HEK293 (cell line): ENCODE measurements at regions not wholly inside any gene's neighbourhood (a gene's known extent, or its start where the extent isn't known, plus 50 kb on each side); places are given as distances from the start of the nearest gene placed in this dataset.
A peak's percentile ranks its signal among the peaks of the same experiment; 100 is the strongest.

Experiments
- CTCF ChIA-PET: fragments of 350-600 bp; formaldehyde crosslinking; extraction: SDS; loops from one replicate; lab custom pipeline; 2021; ENCODE audit warnings: antibody characterized with exemption; lab: Yijun Ruan, JAX
- POLR2A ChIA-PET: fragments of 300-600 bp; formaldehyde crosslinking; extraction: SDS; loops from one replicate; lab custom pipeline; 2020; ENCODE audit warnings: antibody characterized with exemption, inconsistent platforms; lab: Yijun Ruan, JAX
- H3K27ac ChIP-seq: fragments of 200-500 bp; sonication (Bioruptor generic); 2 replicates; pipeline ENCODE4 v1.5.1; 2014; ENCODE audit warnings: low read depth, low read length, control low read depth, inconsistent platforms; ENCODE audit errors: extremely low read depth
- H3K36me3 ChIP-seq, 2 experiments: fragments of 200-500 bp in 1 of 2; sonication (Bioruptor generic) in 1 of 2; 1 replicate in 1 of 2; 2 replicates in 1 of 2; pipeline ENCODE4 v1.5.1; 2014 to 2017; ENCODE audit warnings: inconsistent platforms in 2 of 2, low read length in 2 of 2; ENCODE audit not compliant: control insufficient read depth in 2 of 2, insufficient read depth in 1 of 2
- H3K4me1 ChIP-seq: fragments of 200-500 bp; sonication (Bioruptor generic); 2 replicates; pipeline ENCODE4 v1.5.1; 2014; ENCODE audit warnings: mild to moderate bottlenecking, low read length, inconsistent platforms; ENCODE audit not compliant: control insufficient read depth, insufficient read depth
- H3K4me3 ChIP-seq: 2 replicates; pipeline ENCODE4 v1.5.1; 2011; ENCODE audit warnings: low read depth, mild to moderate bottlenecking, control low read depth, low read length, moderate library complexity
- H3K9me3 ChIP-seq: fragments of 200-500 bp; sonication (Bioruptor generic); 2 replicates; pipeline ENCODE4 v1.5.1; 2014; ENCODE audit warnings: low read depth, low read length, inconsistent platforms; ENCODE audit not compliant: control insufficient read depth, insufficient read depth
- ATF2 ChIP-seq: fragments of 450-650 bp; formaldehyde crosslinking; IDR thresholded peaks from 2 replicates; pipeline ENCODE4 v1.5.1; 2016; ENCODE audit warnings: missing biosample characterization, missing genetic modification characterization, low read depth
- CTCF ChIP-seq: fragments of 450-650 bp; formaldehyde crosslinking; IDR thresholded peaks from 2 replicates; pipeline ENCODE4 v1.5.1; 2016; ENCODE audit warnings: missing biosample characterization, missing genetic modification characterization
- HOXA7 ChIP-seq: sonication (generic); formaldehyde crosslinking; IDR thresholded peaks from 2 replicates; pipeline ENCODE4 v1.8.1; 2022; ENCODE audit warnings: missing genetic modification reagents, borderline replicate concordance
- KLF7 ChIP-seq: fragments of 450-650 bp; formaldehyde crosslinking; IDR thresholded peaks from 2 replicates; pipeline ENCODE4 v1.5.1; 2016; ENCODE audit warnings: missing biosample characterization, missing genetic modification characterization, borderline replicate concordance
- OSR2 ChIP-seq: fragments of 450-650 bp; formaldehyde crosslinking; IDR thresholded peaks from 2 replicates; pipeline ENCODE4 v1.5.1; 2016; ENCODE audit warnings: missing biosample characterization, missing genetic modification characterization
- PRDM1 ChIP-seq: fragments of 450-650 bp; formaldehyde crosslinking; IDR thresholded peaks from 2 replicates; pipeline ENCODE4; 2016; ENCODE audit warnings: missing biosample characterization, missing genetic modification characterization
- PRDM2 ChIP-seq: fragments of 450-650 bp; formaldehyde crosslinking; IDR thresholded peaks from 2 replicates; pipeline ENCODE4 v1.5.1; 2016; ENCODE audit warnings: missing biosample characterization, missing genetic modification characterization, borderline replicate concordance
- ZFHX2 ChIP-seq: fragments of 450-650 bp; formaldehyde crosslinking; conservative IDR thresholded peaks from 2 replicates; pipeline ENCODE4 v1.5.1; 2016; ENCODE audit warnings: missing biosample characterization, missing genetic modification characterization
- ZFP37 ChIP-seq: fragments of 450-650 bp; formaldehyde crosslinking; IDR thresholded peaks from 2 replicates; pipeline ENCODE4 v1.5.1; 2016; ENCODE audit warnings: missing biosample characterization, missing genetic modification characterization
- ZNF10 ChIP-seq: fragments of 450-650 bp; formaldehyde crosslinking; IDR thresholded peaks from 2 replicates; pipeline ENCODE4 v1.5.1; 2017; ENCODE audit warnings: missing biosample characterization, missing genetic modification characterization
- ZNF169 ChIP-seq: fragments of 450-650 bp; formaldehyde crosslinking; IDR thresholded peaks from 2 replicates; pipeline ENCODE4 v1.5.1; 2016; ENCODE audit warnings: missing biosample characterization, missing genetic modification characterization
- ZNF221 ChIP-seq: fragments of 450-650 bp; formaldehyde crosslinking; IDR thresholded peaks from 2 replicates; pipeline ENCODE4 v1.5.1; 2017; ENCODE audit warnings: missing biosample characterization, missing genetic modification characterization, borderline replicate concordance
- ZNF501 ChIP-seq: fragments of 450-650 bp; formaldehyde crosslinking; IDR thresholded peaks from 2 replicates; pipeline ENCODE4 v1.5.1; 2016; ENCODE audit warnings: missing biosample characterization, missing genetic modification characterization
- ZNF514 ChIP-seq: fragments of 450-650 bp; formaldehyde crosslinking; IDR thresholded peaks from 2 replicates; pipeline ENCODE4 v1.5.1; 2016; ENCODE audit warnings: missing biosample characterization, missing genetic modification characterization
- ZNF548 ChIP-seq: fragments of 450-650 bp; formaldehyde crosslinking; IDR thresholded peaks from 2 replicates; pipeline ENCODE4 v1.5.1; 2016; ENCODE audit warnings: missing biosample characterization, missing genetic modification characterization
- ZNF645 ChIP-seq: fragments of 450-650 bp; formaldehyde crosslinking; IDR thresholded peaks from 2 replicates; pipeline ENCODE4; 2016; ENCODE audit warnings: missing biosample characterization, missing genetic modification characterization
- ZNF768 ChIP-seq: fragments of 450-650 bp; formaldehyde crosslinking; IDR thresholded peaks from 2 replicates; pipeline ENCODE4 v1.5.1; 2018; ENCODE audit warnings: missing biosample characterization, mild to moderate bottlenecking, missing genetic modification characterization
- ZNF785 ChIP-seq: fragments of 450-650 bp; formaldehyde crosslinking; IDR thresholded peaks from 2 replicates; pipeline ENCODE4 v1.5.1; 2016; ENCODE audit warnings: missing biosample characterization, missing genetic modification characterization
- ZSCAN5A ChIP-seq: fragments of 450-650 bp; formaldehyde crosslinking; IDR thresholded peaks from 2 replicates; pipeline ENCODE4 v1.5.1; 2016; ENCODE audit warnings: missing biosample characterization, missing genetic modification characterization

GRCh38 chr15:61623746-61624145 is 394.6 kb upstream of the RORA start:
- ChIA-PET CTCF (no interaction called here), POLR2A (no interaction called here)
- TF ChIP-seq ZNF548 (tag by site-specific recombination) (no peak), ZFP37 (tag by site-specific recombination) (no peak), ZNF514 (tag by site-specific recombination) (no peak)
- Histone ChIP-seq H3K27ac (no peak overlapping the region), H3K4me3 (no peak overlapping the region), H3K36me3 (no peaks in the 10 kb centered on the region), H3K9me3 (no peaks in the 10 kb centered on the region), H3K4me1 (no peaks in the 10 kb centered on the region)

- H3K4me3 ChIP-seq, result no peak overlapping the region
- TF ChIP-seq PRDM2 (tag by site-specific recombination) (no peak), ZNF768 (tag by site-specific recombination) (peak; percentile 75; the same call in 1 of the 2 replicates)
- POLR2A ChIA-PET, result no interaction called here
- no peaks in the 10 kb centered on the region for H3K9me3 ChIP-seq
- no peak overlapping the region for H3K27ac ChIP-seq
- no peaks in the 10 kb centered on the region for H3K36me3 ChIP-seq
- no peaks in the 10 kb centered on the region for H3K4me1 ChIP-seq
- CTCF ChIA-PET, result interaction anchor here (0.5 to 2.9 kb wide), 13 partner anchors 39 to 1067 kb away, joined by 3 to 16 read pairs (median 4); no protein-coding TSS in a partner anchor
Observed at GRCh38 chr15:61621865-61622264, 392.8 kb upstream of the RORA start.

GRCh38 chr15:61621146-61621545 is 392.0 kb upstream of the RORA start:
- no peak overlapping the region for H3K4me3 ChIP-seq
- ChIA-PET POLR2A (no interaction called here), CTCF (interaction anchor here (0.6 to 2.9 kb wide), 16 partner anchors 9 to 1220 kb away, joined by 3 to 16 read pairs (median 3); no protein-coding TSS in a partner anchor)
- TF ChIP-seq KLF7 (no peak), ZFHX2 (tag by site-specific recombination) (no peak), ZNF10 (no peak), ZNF645 (tag by site-specific recombination) (no peak), ZNF221 (no peak), ZSCAN5A (tag by site-specific recombination) (no peak), CTCF (peak; percentile 33; the same call in 1 of the 2 replicates), ZNF785 (tag by site-specific recombination) (no peak), ZNF501 (tag by site-specific recombination) (no peak), ZNF169 (tag by site-specific recombination) (no peak), PRDM1 (tag by site-specific recombination) (0 out of 2 replicates have a peak, but pooled peaks have one; percentile 26), ATF2 (tag by site-specific recombination) (no peak), OSR2 (tag by site-specific recombination) (peak; percentile 26; the same call in 1 of the 2 replicates), HOXA7 (no peak)

More at GRCh38 chr15:61621146-61621545, 392.0 kb upstream of the RORA start:
- no peaks in the 10 kb centered on the region for H3K4me1 ChIP-seq
- no peak overlapping the region for H3K27ac ChIP-seq
- H3K36me3 ChIP-seq, result no peaks in the 10 kb centered on the region
- no peaks in the 10 kb centered on the region for H3K9me3 ChIP-seq
